Endothelial cell of umbilical vein (primary cell): ENCODE measurements at regions not wholly inside any gene's neighbourhood (a gene's known extent, or its start where the extent isn't known, plus 50 kb on each side); places are given as distances from the start of the nearest gene placed in this dataset.

Experiments
- EZH2 ChIP-seq: IDR thresholded peaks from 2 replicates; pipeline ENCODE4 v1.6.1; 2012; ENCODE audit warnings: borderline replicate concordance, low read depth, mild to moderate bottlenecking, moderate library complexity, low read length, inconsistent platforms; ENCODE audit not compliant: severe bottlenecking
- FOS ChIP-seq: IDR thresholded peaks from 2 replicates; pipeline ENCODE4 v1.6.1; 2011; ENCODE audit warnings: mild to moderate bottlenecking, low read length, moderate library complexity, borderline replicate concordance; ENCODE audit not compliant: insufficient read depth
- GATA2 ChIP-seq: IDR thresholded peaks from 2 replicates; pipeline ENCODE4 v1.7.0; 2011; ENCODE audit warnings: low read depth, mild to moderate bottlenecking, moderate library complexity, mixed read lengths, low read length; ENCODE audit not compliant: insufficient read length, insufficient read depth
- JUN ChIP-seq: IDR thresholded peaks from 2 replicates; pipeline ENCODE4 v1.6.1; 2011; ENCODE audit warnings: borderline replicate concordance, low read depth; ENCODE audit not compliant: insufficient read length, insufficient read depth
- MYC ChIP-seq: IDR thresholded peaks from one replicate; pipeline ENCODE4 v1.6.1; 2011; ENCODE audit warnings: mild to moderate bottlenecking, low read depth, low read length
- POLR2A ChIP-seq: IDR thresholded peaks from 2 replicates; pipeline ENCODE4 v1.6.1; 2012; ENCODE audit warnings: low read depth, mild to moderate bottlenecking, control low read depth, low read length
- POLR2AphosphoS5 ChIP-seq: IDR thresholded peaks from 2 replicates; pipeline ENCODE4 v1.6.1; 2012; ENCODE audit warnings: low read depth, mild to moderate bottlenecking, control low read depth, low read length, moderate library complexity; ENCODE audit not compliant: insufficient read depth
- TF ChIP-seq, protein P1 (sequence below), 2 donors: IDR thresholded peaks; 1 replicate in 1 of 2; 2 replicates in 1 of 2; pipeline ENCODE4 v1.5.1; 2011; ENCODE audit warnings: low read length in 2 of 2, mild to moderate bottlenecking in 2 of 2, moderate library complexity in 2 of 2, control low read depth in 1 of 2, inconsistent platforms in 1 of 2, low read depth in 1 of 2; ENCODE audit not compliant: insufficient read depth in 1 of 2; ENCODE audit errors: extremely low read depth in 1 of 2
- TF ChIP-seq, protein P2 (sequence below): IDR thresholded peaks from 2 replicates; pipeline ENCODE4 v1.6.1; 2011; ENCODE audit not compliant: insufficient read depth, insufficient read length

DNA sequence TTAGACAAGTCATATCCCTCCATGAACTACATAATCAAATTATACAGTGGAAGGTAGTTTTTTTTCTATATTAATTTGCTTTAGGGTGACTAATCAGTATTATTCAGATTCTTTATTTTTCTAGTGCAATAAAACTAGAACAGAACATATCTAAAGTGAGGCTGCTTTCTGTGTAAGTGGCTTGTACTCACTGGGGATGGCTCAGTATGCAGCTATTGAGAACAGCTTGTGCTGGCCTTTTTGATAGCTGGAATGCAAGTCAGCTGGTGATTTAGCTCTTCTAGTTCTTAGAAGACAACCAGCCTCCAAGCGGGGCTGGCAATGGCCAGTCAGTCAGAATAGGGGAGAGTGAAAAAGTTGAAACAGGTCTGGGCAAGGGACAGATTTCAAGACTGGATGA lies 119.4 kb downstream of the BLID start:
- TF ChIP-seq, protein P1, sequence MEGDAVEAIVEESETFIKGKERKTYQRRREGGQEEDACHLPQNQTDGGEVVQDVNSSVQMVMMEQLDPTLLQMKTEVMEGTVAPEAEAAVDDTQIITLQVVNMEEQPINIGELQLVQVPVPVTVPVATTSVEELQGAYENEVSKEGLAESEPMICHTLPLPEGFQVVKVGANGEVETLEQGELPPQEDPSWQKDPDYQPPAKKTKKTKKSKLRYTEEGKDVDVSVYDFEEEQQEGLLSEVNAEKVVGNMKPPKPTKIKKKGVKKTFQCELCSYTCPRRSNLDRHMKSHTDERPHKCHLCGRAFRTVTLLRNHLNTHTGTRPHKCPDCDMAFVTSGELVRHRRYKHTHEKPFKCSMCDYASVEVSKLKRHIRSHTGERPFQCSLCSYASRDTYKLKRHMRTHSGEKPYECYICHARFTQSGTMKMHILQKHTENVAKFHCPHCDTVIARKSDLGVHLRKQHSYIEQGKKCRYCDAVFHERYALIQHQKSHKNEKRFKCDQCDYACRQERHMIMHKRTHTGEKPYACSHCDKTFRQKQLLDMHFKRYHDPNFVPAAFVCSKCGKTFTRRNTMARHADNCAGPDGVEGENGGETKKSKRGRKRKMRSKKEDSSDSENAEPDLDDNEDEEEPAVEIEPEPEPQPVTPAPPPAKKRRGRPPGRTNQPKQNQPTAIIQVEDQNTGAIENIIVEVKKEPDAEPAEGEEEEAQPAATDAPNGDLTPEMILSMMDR (IDR thresholded peaks at IDR 0.05; ENCODE audit: extremely low read depth in 1 of 2, insufficient read depth in 1 of 2, low read depth in 1 of 2, low read length in 2 of 2): no peak
- TF ChIP-seq POLR2A: no peak
- TF ChIP-seq EZH2: no peak
- no peak for TF ChIP-seq POLR2AphosphoS5
- TF ChIP-seq, protein P2, sequence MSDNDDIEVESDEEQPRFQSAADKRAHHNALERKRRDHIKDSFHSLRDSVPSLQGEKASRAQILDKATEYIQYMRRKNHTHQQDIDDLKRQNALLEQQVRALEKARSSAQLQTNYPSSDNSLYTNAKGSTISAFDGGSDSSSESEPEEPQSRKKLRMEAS: no peak
- TF ChIP-seq GATA2: no peak
- TF ChIP-seq FOS: no peak
- no peak for TF ChIP-seq JUN
- TF ChIP-seq MYC: no peak
